GM12878 (cell line): ENCODE measurements at regions not wholly inside any gene's neighbourhood (a gene's known extent, or its start where the extent isn't known, plus 50 kb on each side); places are given as distances from the start of the nearest gene placed in this dataset.

ENCODE experiments used
- ATAC-seq: fragments of 200-7000 bp; cut with Tn5 transposase; 3 replicates; pipeline ENCODE4 v1.9.1; 2020; ENCODE audit warnings: mild to moderate bottlenecking, moderate library complexity
- BruUV-seq: library from RNA; stranded (reverse); fragments of 400-500 nt; replicated peaks from 2 replicates; lab custom pipeline; 2021; lab: Mats Ljungman, UMichigan
- CTCF ChIA-PET: fragments of 300-600 bp; sonication (Branson Sonifier 250); formaldehyde crosslinking; extraction: SDS; loops from one replicate; lab custom pipeline; 2021; ENCODE audit warnings: inconsistent platforms; lab: Yijun Ruan, JAX
- POLR2A ChIA-PET: fragments of 350-600 bp; formaldehyde crosslinking; extraction: SDS; loops from one replicate; lab custom pipeline; 2021; ENCODE audit warnings: inconsistent platforms; lab: Charles Lee
- RAD21 ChIA-PET: fragments of 300-600 bp; sonication (Branson Sonifier 250); formaldehyde crosslinking; loops from one replicate; lab custom pipeline; 2023; ENCODE audit warnings: antibody characterized with exemption; ENCODE audit not compliant: unreplicated experiment; lab: Charles Lee
- SMC1A ChIA-PET: fragments of 300-600 bp; sonication (Branson Sonifier 250); formaldehyde crosslinking; loops from one replicate; lab custom pipeline; 2023; ENCODE audit not compliant: unreplicated experiment, uncharacterized antibody; lab: Charles Lee
- DNase-seq: peaks from one replicate; pipeline ENCODE4 v3.0.0-alpha.2; 2011; ENCODE audit warnings: low read depth, low spot score
- FAIRE-seq: peaks from 3 replicates; lab custom pipeline; 2011; peaks lifted over from hg19 to GRCh38; lab: Jason Lieb, UNC
- H2AFZ ChIP-seq: 2 replicates; pipeline ENCODE4 v1.6.0; 2011; ENCODE audit warnings: low read depth, low read length, control low read depth; ENCODE audit not compliant: control insufficient read depth
- H3K27ac ChIP-seq: 2 replicates; pipeline ENCODE4 v1.5.1; 2011; ENCODE audit warnings: control low read depth; ENCODE audit not compliant: control insufficient read depth, insufficient read depth
- H3K27me3 ChIP-seq, 2 experiments: replicated peaks in 1 of 2; 2 replicates each; pipeline versions ENCODE4 v1.6.0 to v1.6.1; 2011; ENCODE audit warnings: low read length in 1 of 2; ENCODE audit not compliant: control insufficient read depth in 2 of 2, insufficient read depth in 2 of 2
- H3K36me3 ChIP-seq, 2 experiments: 2 replicates each; pipeline ENCODE4 v1.5.1; 2011; ENCODE audit warnings: low read length in 1 of 2; ENCODE audit not compliant: control insufficient read depth in 2 of 2, insufficient read depth in 2 of 2
- H3K4me1 ChIP-seq: 2 replicates; pipeline ENCODE4 v1.6.1; 2011; ENCODE audit warnings: mild to moderate bottlenecking, low read length, moderate library complexity, mixed read lengths; ENCODE audit not compliant: control insufficient read depth, insufficient read depth
- H3K4me2 ChIP-seq: 2 replicates; pipeline ENCODE4 v1.6.0; 2011; ENCODE audit warnings: control low read depth; ENCODE audit not compliant: control insufficient read depth, insufficient read depth
- H3K4me3 ChIP-seq: fragments of 200-600 bp; sonication (generic); 2 replicates; pipeline ENCODE4 v1.5.1; 2016
- H3K79me2 ChIP-seq: 2 replicates; pipeline ENCODE4 v1.6.0; 2011; ENCODE audit warnings: low read length; ENCODE audit not compliant: control insufficient read depth, insufficient read depth
- H3K9ac ChIP-seq: 2 replicates; pipeline ENCODE4 v1.8.0; 2011; ENCODE audit warnings: low read length, control low read depth, mixed read lengths; ENCODE audit not compliant: control insufficient read depth, insufficient read depth
- H3K9me3 ChIP-seq: replicated peaks from 3 replicates; pipeline ENCODE4 v1.5.1; 2011; ENCODE audit warnings: mild to moderate bottlenecking, low read length; ENCODE audit not compliant: control insufficient read depth, insufficient read depth
- H4K20me1 ChIP-seq: 2 replicates; pipeline ENCODE4 v1.6.0; 2011; ENCODE audit not compliant: control insufficient read depth, insufficient read depth
- ASH2L ChIP-seq: fragments of 300-600, 200-600 bp; sonication (generic); IDR thresholded peaks from 2 replicates; pipeline ENCODE4 v1.6.1; 2017; ENCODE audit warnings: low read depth, mild to moderate bottlenecking, borderline replicate concordance
- CBX5 ChIP-seq: sonication (generic); IDR thresholded peaks from 2 replicates; pipeline ENCODE4 v1.6.1; 2016; ENCODE audit warnings: low read depth, moderate library complexity, mild to moderate bottlenecking, inconsistent platforms
- CHD2 ChIP-seq: IDR thresholded peaks from 2 replicates; pipeline ENCODE4 v1.6.1; 2011; ENCODE audit warnings: low read depth, low read length, improper control_type of control experiment, borderline replicate concordance
- CHD4 ChIP-seq: fragments of 200-600 bp; sonication (generic); IDR thresholded peaks from 2 replicates; pipeline ENCODE4 v1.6.1; 2016; ENCODE audit warnings: mild to moderate bottlenecking
- GATAD2B ChIP-seq: fragments of 450-650 bp; conservative IDR thresholded peaks from 2 replicates; pipeline ENCODE4 v1.6.1; 2017; ENCODE audit warnings: low read depth, mild to moderate bottlenecking, moderate library complexity
- HDGF ChIP-seq: fragments of 450-650 bp; IDR thresholded peaks from 2 replicates; pipeline ENCODE4 v1.6.1; 2016; ENCODE audit warnings: antibody characterized with exemption
- JUNB ChIP-seq: IDR thresholded peaks from 2 replicates; pipeline ENCODE4 v1.6.1; 2016; ENCODE audit warnings: antibody characterized with exemption, mild to moderate bottlenecking
- MTA2 ChIP-seq: fragments of 450-650 bp; IDR thresholded peaks from 2 replicates; pipeline ENCODE4 v1.6.1; 2016; ENCODE audit warnings: low read depth, mild to moderate bottlenecking, moderate library complexity
- NBN ChIP-seq: fragments of 450-650 bp; IDR thresholded peaks from 2 replicates; pipeline ENCODE4 v1.6.1; 2016
- RB1 ChIP-seq: fragments of 450-650 bp; formaldehyde crosslinking; IDR thresholded peaks from 2 replicates; pipeline ENCODE4 v1.6.1; 2017; ENCODE audit warnings: mild to moderate bottlenecking, borderline replicate concordance
- RFX5 ChIP-seq: IDR thresholded peaks from 2 replicates; pipeline ENCODE4 v1.6.1; 2011; ENCODE audit warnings: low read depth, low read length, improper control_type of control experiment
- SMARCA5 ChIP-seq: fragments of 450-650 bp; IDR thresholded peaks from 2 replicates; pipeline ENCODE4 v1.6.1; 2017; ENCODE audit warnings: mild to moderate bottlenecking
- STAT3 ChIP-seq: IDR thresholded peaks from 2 replicates; pipeline ENCODE4 v1.6.1; 2011; ENCODE audit warnings: low read depth, low read length, improper control_type of control experiment
- WGBS: methylation state at CpG from one replicate; pipeline ENCODE4 v1.1.6; 2016; ENCODE audit warnings: low lambda C conversion rate; ENCODE audit not compliant: insufficient replicate concordance, insufficient coverage; ENCODE audit errors: missing lambda C conversion rate; 5-methylcytosine and 5-hydroxymethylcytosine counted together
- in situ Hi-C: fragments of 300-500 bp; cut with MboI; formaldehyde crosslinking; loops from 9 replicates; pipeline ENCODE4 v1.14.3; 2018; ENCODE audit warnings: mixed read lengths
- intact Hi-C: fragments of 100-400 bp; cut with micrococcal nuclease; formaldehyde crosslinking; loops from one replicate; pipeline ENCODE4 v1.14.2; 2022; ENCODE audit not compliant: unreplicated experiment
- TF ChIP-seq, protein P1 (sequence below): fragments of 450-650 bp; formaldehyde crosslinking; IDR thresholded peaks from 2 replicates; pipeline ENCODE4 v1.4.0; 2022; ENCODE audit warnings: mild to moderate bottlenecking, moderate library complexity
- TF ChIP-seq, protein P2 (sequence below): fragments of 450-650 bp; conservative IDR thresholded peaks from 2 replicates; pipeline ENCODE4 v1.6.1; 2017; ENCODE audit warnings: mild to moderate bottlenecking, moderate library complexity

DNA sequence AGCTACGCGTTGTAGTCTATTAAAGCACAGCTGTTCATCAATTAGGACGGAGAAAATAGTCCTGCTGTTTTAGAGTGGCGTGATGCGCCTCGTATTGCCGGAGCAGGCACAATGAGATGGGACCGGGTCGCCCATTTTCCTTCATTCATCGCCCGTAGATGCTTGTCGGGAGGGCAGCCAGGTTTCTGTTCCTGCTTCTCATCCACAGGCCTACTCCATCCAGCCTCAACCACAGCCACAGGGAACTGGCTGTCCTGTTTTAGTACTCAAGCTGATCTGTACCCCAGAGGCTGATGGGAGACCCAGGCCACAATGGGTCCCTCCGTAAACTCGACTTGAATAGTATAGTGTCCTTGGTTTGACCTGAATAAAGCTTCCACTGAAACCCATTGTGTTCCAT, 264.0 kb downstream of the VRK1 start:
- Histone ChIP-seq H3K9me3 (no peaks in the 10 kb centered on the region), H3K4me3 (no peak overlapping the region), H3K4me2 (no peak overlapping the region), H3K36me3 (no peaks in the 10 kb centered on the region), H3K79me2 (no peaks in the 10 kb centered on the region), H3K9ac (no peak overlapping the region), H4K20me1 (no peaks in the 10 kb centered on the region), H3K27ac (no peak overlapping the region), H2AFZ (no peak overlapping the region), H3K4me1 (no peaks in the 10 kb centered on the region), H3K27me3 (no peaks in the 10 kb centered on the region)
- ChIA-PET SMC1A (no interaction called here), RAD21 (no interaction called here), POLR2A (no interaction called here), CTCF (no interaction called here)
- 77% methylated on average over 14 of the region's 14 CpGs for WGBS
- intact Hi-C loops, result no loop called here
- FAIRE-seq (no peak), DNase-seq (no peak), ATAC-seq (no peak)
- TF ChIP-seq STAT3, result no peak
- no peak for TF ChIP-seq HDGF
- BruUV-seq, result no TSS peak
- in situ Hi-C loops, result no loop called here

DNA sequence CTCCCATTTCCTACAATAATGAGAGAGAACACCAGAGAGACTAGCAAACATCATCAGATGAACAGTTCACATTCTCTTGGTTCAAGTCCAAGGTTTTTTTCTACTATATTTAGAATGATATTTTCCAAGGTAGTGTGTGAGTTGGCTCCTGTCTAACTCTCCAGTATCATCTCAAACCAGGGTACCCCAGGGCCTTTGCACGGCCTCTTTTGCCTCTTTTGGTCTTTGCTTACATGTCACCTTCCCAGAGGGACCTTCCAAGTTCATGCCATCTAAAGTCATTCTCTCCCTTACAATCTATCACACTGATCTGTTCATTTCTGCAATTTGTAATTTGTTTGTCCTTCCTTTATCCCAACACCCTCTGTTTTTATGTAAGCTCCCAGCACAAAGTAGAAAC, 264.5 kb downstream of the VRK1 start:
- Histone ChIP-seq H3K27me3 (no peaks in the 10 kb centered on the region), H2AFZ (no peak overlapping the region), H3K36me3 (no peaks in the 10 kb centered on the region), H3K4me2 (no peak overlapping the region), H4K20me1 (no peaks in the 10 kb centered on the region), H3K9ac (no peak overlapping the region), H3K79me2 (no peaks in the 10 kb centered on the region), H3K27ac (no peak overlapping the region), H3K4me1 (no peaks in the 10 kb centered on the region), H3K9me3 (no peaks in the 10 kb centered on the region), H3K4me3 (no peak overlapping the region)
- TF ChIP-seq CBX5 (no peak), GATAD2B (no peak), CHD4 (no peak), SMARCA5 (no peak), MTA2 (no peak), RFX5 (no peak), ASH2L (no peak), NBN (no peak), RB1 (no peak), JUNB (no peak), CHD2 (no peak)
- TF ChIP-seq, protein P1, sequence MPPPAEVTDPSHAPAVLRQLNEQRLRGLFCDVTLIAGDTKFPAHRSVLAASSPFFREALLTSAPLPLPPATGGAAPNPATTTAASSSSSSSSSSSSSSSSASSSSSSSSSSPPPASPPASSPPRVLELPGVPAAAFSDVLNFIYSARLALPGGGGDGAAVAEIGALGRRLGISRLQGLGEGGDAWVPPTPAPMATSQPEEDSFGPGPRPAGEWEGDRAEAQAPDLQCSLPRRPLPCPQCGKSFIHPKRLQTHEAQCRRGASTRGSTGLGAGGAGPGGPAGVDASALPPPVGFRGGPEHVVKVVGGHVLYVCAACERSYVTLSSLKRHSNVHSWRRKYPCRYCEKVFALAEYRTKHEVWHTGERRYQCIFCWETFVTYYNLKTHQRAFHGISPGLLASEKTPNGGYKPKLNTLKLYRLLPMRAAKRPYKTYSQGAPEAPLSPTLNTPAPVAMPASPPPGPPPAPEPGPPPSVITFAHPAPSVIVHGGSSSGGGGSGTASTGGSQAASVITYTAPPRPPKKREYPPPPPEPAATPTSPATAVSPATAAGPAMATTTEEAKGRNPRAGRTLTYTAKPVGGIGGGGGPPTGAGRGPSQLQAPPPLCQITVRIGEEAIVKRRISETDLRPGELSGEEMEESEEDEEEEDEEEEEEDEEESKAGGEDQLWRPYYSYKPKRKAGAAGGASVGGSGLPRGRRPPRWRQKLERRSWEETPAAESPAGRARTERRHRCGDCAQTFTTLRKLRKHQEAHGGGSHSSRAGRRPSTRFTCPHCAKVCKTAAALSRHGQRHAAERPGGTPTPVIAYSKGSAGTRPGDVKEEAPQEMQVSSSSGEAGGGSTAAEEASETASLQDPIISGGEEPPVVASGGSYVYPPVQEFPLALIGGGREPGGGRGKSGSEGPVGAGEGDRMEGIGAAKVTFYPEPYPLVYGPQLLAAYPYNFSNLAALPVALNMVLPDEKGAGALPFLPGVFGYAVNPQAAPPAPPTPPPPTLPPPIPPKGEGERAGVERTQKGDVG (CRISPR knock-in tag), result no peak
- TF ChIP-seq, protein P2, sequence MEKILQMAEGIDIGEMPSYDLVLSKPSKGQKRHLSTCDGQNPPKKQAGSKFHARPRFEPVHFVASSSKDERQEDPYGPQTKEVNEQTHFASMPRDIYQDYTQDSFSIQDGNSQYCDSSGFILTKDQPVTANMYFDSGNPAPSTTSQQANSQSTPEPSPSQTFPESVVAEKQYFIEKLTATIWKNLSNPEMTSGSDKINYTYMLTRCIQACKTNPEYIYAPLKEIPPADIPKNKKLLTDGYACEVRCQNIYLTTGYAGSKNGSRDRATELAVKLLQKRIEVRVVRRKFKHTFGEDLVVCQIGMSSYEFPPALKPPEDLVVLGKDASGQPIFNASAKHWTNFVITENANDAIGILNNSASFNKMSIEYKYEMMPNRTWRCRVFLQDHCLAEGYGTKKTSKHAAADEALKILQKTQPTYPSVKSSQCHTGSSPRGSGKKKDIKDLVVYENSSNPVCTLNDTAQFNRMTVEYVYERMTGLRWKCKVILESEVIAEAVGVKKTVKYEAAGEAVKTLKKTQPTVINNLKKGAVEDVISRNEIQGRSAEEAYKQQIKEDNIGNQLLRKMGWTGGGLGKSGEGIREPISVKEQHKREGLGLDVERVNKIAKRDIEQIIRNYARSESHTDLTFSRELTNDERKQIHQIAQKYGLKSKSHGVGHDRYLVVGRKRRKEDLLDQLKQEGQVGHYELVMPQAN, result no peak
- intact Hi-C loops, result no loop called here
- POLR2A ChIA-PET, result no interaction called here
- in situ Hi-C loops, result no loop called here
- RAD21 ChIA-PET, result no interaction called here
- ATAC-seq (no peak), DNase-seq (no peak), FAIRE-seq (no peak)
- CTCF ChIA-PET, result no interaction called here
- no TSS peak for BruUV-seq
- 0% methylated on average over 1 of the region's 1 CpG for WGBS
- SMC1A ChIA-PET, result no interaction called here
